Activated naive CD4-positive, alpha-beta T cell treated with anti-CD3 and anti-CD28 coated beads, Interleukin-2, amount 10 ng/mL, durations not matched to agents 7 days and 5 days (primary cell): ENCODE measurements at regions not wholly inside any gene's neighbourhood (a gene's known extent, or its start where the extent isn't known, plus 50 kb on each side); places are given as distances from the start of the nearest gene placed in this dataset.

ENCODE experiments used
- CTCF ChIA-PET: fragments of 350-600 bp; sonication (Branson Sonifier 250); formaldehyde crosslinking; loops from one replicate; lab custom pipeline; 2021; ENCODE audit warnings: antibody characterized with exemption; lab: Charles Lee
- DNase-seq: peaks from one replicate; pipeline ENCODE4 v3.0.0-alpha.2; 2020
- H3K27ac Mint-ChIP-seq: one replicate; pipeline ENCODE4 v1.8.0; 2021; ENCODE audit warnings: mild to moderate bottlenecking, moderate library complexity, mixed read lengths
- H3K27me3 Mint-ChIP-seq: one replicate; pipeline ENCODE4 v1.8.0; 2021; ENCODE audit warnings: mild to moderate bottlenecking, mixed read lengths
- H3K36me3 Mint-ChIP-seq: one replicate; pipeline ENCODE4 v1.8.0; 2021; ENCODE audit warnings: mixed read lengths
- H3K4me1 Mint-ChIP-seq: one replicate; pipeline ENCODE4 v1.8.0; 2021; ENCODE audit warnings: mixed read lengths
- H3K4me3 Mint-ChIP-seq: one replicate; pipeline ENCODE4 v1.8.0; 2021; ENCODE audit warnings: mild to moderate bottlenecking, moderate library complexity, mixed read lengths
- H3K9me3 Mint-ChIP-seq: one replicate; pipeline ENCODE4 v1.8.0; 2021; ENCODE audit warnings: mixed read lengths

DNA sequence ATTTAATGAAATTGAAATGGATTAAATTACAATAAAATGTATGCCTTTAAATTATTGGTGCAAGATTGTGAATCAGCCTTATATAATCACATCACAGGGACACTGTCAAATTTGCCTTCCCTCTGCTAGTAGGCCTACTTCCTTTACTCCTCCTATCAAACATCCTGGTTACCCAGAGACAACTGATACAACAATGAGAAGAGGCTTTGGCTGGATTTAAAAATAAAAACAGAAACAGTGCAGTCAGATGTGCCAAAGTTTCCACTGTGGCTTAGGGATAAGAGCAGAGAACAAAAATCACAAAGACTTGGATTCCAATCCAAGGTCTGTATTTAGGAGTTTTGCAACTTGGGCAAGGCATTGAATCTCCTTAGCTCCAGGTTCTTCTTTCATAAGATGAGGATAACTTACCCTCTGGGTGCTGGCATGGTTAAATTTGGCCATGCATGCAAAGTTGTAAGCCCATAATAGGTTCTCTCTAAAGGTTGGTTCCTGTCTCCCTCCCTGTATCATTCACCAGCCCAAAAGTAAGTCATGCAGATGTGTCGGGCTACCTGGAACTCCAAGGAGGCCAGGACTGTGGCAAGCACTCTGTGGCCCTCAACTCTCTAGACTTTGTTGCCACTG lies 99.3 kb upstream of the LRATD1 start:
- Mint-ChIP-seq H3K4me3 (no peak overlapping the region), H3K27me3 (no peaks in the 10 kb centered on the region), H3K4me1 (no peaks in the 10 kb centered on the region), H3K9me3 (peaks cover 5% of the 10 kb centered on the region), H3K36me3 (no peaks in the 10 kb centered on the region), H3K27ac (no peak overlapping the region)
- DNase-seq: no peak
- CTCF ChIA-PET: no interaction called here

DNA sequence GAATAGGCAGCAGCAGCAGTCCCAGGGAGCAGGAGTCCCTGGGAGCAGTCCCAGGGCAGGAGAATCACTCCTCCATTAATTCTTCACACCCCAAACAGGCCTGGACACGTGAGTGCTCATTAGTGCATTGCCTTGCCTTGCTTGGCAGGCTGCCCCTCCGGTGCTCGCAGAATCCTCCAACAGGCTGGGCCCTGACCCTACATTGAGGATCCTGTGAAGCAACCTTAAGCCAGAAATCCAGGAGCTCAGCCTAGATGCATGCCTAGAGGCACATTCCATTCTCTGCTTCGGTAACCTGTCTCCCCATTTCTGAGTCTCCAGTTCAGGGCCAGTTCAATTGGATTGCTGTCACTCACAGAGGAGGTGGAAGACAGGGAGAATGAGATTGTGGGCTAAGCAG lies 97.4 kb upstream of the LRATD1 start:
- Mint-ChIP-seq H3K36me3 (no peaks in the 10 kb centered on the region), H3K9me3 (peaks cover 5% of the 10 kb centered on the region), H3K27me3 (no peaks in the 10 kb centered on the region), H3K4me1 (no peaks in the 10 kb centered on the region), H3K4me3 (no peak overlapping the region), H3K27ac (no peak overlapping the region)
- CTCF ChIA-PET: interaction anchor here (1.0 kb wide), 1 partner anchor 9 kb away, joined by 3 read pairs; no protein-coding TSS in a partner anchor
- no peak for DNase-seq

DNA sequence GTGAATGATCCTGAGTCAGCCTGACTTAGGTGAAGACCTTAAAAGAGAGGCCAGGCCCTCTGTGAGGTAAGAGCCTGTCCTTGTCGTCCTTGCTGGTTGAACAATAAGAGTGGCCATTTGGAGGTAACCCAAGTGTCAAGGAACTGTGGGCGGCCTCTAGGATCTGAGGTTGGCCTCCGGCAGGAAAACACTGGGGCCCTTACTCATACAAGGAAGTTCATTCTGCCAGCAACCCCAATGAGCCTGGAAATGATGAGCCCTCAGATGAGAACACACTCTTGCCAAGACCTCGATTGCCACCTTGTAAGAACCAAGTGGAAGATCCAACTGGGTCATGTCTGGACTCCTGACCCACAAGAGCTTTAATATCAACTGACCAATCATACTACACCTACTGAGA lies 95.5 kb upstream of the LRATD1 start:
- Mint-ChIP-seq H3K36me3 (no peaks in the 10 kb centered on the region), H3K9me3 (peaks cover 5% of the 10 kb centered on the region), H3K27me3 (no peaks in the 10 kb centered on the region), H3K4me3 (no peak overlapping the region), H3K4me1 (no peaks in the 10 kb centered on the region), H3K27ac (no peak overlapping the region)
- no peak for DNase-seq
- CTCF ChIA-PET: no interaction called here

DNA sequence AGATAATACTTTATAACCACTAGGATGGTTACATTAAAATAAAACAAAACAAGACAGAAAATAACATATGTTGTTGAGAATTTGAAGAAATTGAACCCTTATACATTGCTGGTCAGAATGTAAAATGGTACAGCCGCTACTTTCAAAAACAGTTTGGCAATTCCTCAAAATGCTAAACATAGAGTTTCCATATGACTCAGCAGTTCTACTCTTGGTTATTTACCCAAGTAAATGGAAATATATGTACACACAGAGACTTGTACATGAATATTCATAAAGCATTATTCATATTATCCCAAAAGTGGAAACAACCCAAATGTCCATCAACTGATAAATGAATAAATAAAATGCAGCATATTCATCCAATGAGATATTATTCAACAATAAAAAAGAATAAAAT lies 92.5 kb upstream of the LRATD1 start:
- no peaks in the 10 kb centered on the region for H3K36me3 Mint-ChIP-seq
- no peaks in the 10 kb centered on the region for H3K27me3 Mint-ChIP-seq
- peaks cover 7% of the 10 kb centered on the region for H3K9me3 Mint-ChIP-seq
- CTCF ChIA-PET: no interaction called here
- H3K27ac Mint-ChIP-seq: no peak overlapping the region
- H3K4me1 Mint-ChIP-seq: no peaks in the 10 kb centered on the region
- DNase-seq: no peak
- no peak overlapping the region for H3K4me3 Mint-ChIP-seq

DNA sequence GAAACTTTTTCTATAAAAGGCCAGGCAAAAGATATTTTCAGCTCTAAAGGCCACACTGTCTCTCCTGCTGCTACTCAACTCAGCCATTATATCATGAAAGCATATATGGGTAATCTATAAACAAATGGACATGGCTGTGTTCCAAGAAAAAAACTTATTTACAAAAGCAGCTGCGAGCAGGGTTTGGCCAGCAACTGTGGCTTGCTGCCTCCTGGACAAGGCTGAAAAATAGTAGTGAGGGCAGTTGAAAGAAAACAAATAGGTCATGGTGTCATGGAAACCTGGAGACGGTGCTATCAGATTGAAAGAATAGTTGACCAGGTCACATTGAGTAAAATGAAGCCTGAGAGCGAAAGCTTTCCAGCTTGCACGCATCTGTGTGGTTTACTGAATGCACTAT lies 89.2 kb upstream of the LRATD1 start:
- no peak overlapping the region for H3K27ac Mint-ChIP-seq
- peaks cover 3% of the 10 kb centered on the region for H3K9me3 Mint-ChIP-seq
- no peaks in the 10 kb centered on the region for H3K36me3 Mint-ChIP-seq
- no peaks in the 10 kb centered on the region for H3K4me1 Mint-ChIP-seq
- no peaks in the 10 kb centered on the region for H3K27me3 Mint-ChIP-seq
- no peak for DNase-seq
- no peak overlapping the region for H3K4me3 Mint-ChIP-seq
- CTCF ChIA-PET: no interaction called here

DNA sequence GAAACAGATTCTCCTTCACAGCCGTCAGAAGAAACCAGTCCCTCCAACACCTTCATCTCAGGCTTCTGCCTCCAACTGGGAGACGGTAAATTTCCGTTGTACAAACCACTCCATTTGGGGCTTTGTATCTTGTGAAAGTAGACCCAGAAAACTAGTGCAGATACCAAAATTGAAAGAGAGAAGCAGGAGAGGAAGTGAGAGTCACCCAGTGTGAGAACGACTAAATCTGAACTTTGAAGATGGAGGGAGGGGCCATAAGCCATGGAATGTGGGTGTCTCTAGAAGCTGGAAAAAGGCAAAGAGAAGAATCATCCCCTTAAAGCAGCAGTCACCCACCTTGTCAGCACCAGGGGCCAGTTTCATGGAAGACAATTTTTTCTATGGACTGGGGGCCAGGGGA lies 88.3 kb upstream of the LRATD1 start:
- Mint-ChIP-seq H3K36me3 (no peaks in the 10 kb centered on the region), H3K4me1 (no peaks in the 10 kb centered on the region), H3K27me3 (no peaks in the 10 kb centered on the region), H3K27ac (no peak overlapping the region), H3K4me3 (no peak overlapping the region), H3K9me3 (peaks cover 3% of the 10 kb centered on the region)
- DNase-seq: no peak
- CTCF ChIA-PET: no interaction called here

DNA sequence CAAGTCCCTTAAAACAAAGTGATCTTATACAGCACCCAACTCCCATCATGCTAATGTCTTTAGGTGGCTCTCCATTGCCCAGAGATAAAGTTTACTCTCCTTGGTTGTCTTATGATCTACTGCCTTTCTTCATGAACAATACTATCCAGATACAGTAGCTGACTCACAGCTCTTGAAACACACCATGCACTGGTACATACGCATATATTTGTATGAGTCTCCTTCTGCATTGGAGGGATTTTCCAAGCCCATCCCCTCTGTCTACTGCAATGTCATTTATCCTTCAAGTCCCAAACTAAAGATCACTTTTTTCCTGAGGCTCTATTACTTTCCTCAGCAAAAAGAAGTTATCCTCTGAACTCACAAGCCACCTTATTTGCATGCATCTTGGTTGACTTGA lies 84.7 kb upstream of the LRATD1 start:
- no peaks in the 10 kb centered on the region for H3K4me1 Mint-ChIP-seq
- H3K4me3 Mint-ChIP-seq: no peak overlapping the region
- H3K27ac Mint-ChIP-seq: no peak overlapping the region
- H3K9me3 Mint-ChIP-seq: no peaks in the 10 kb centered on the region
- H3K27me3 Mint-ChIP-seq: no peaks in the 10 kb centered on the region
- CTCF ChIA-PET: no interaction called here
- DNase-seq: no peak
- H3K36me3 Mint-ChIP-seq: no peaks in the 10 kb centered on the region

DNA sequence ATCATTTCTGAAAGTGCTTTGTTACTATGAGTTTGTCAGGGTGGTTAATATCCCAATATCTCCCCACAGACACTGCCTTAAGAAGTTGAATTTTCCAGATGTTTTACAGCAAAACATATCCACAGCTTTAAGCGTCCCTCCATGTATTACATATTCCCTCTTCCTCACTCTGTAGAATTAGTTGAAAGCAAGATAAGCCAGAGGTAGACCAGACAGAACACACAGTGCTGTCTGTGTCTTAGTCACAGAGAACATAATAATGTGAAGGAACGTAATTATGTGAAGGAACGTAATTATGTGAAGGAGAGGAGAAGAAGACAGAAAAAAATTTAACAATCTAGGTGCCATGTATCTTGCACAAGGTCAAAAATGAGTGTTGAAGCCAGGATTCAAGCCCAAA lies 81.9 kb upstream of the LRATD1 start:
- H3K27me3 Mint-ChIP-seq: no peaks in the 10 kb centered on the region
- CTCF ChIA-PET: no interaction called here

DNA sequence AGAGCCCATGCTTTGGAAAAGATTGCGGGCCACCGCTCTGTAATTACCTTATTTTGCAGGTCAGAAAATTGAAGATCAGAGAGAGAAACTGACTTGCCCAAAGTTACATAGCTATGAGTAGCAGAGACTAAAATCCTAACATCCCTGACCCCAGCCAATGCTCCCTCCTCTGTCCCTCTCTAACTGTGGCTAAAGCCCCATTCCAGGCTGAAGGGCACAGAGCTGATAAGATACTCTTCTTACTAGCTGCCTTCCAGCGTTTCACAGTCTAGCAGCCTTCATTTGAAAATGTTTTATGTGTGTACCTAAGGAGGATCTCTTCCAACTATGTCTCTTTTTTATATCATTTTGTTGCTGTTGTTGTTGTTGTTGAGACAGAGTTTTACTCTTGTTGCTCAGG lies 81.4 kb upstream of the LRATD1 start:
- Mint-ChIP-seq H3K27ac (no peak overlapping the region), H3K4me3 (no peak overlapping the region), H3K9me3 (no peaks in the 10 kb centered on the region), H3K27me3 (no peaks in the 10 kb centered on the region), H3K4me1 (no peaks in the 10 kb centered on the region), H3K36me3 (no peaks in the 10 kb centered on the region)
- CTCF ChIA-PET: no interaction called here
- DNase-seq: no peak

More for the DNA sequence above, 81.9 kb upstream of the LRATD1 start:
- no peak for DNase-seq
- no peaks in the 10 kb centered on the region for H3K36me3 Mint-ChIP-seq
- H3K27ac Mint-ChIP-seq: no peak overlapping the region
- H3K9me3 Mint-ChIP-seq: no peaks in the 10 kb centered on the region
- H3K4me3 Mint-ChIP-seq: no peak overlapping the region
- H3K4me1 Mint-ChIP-seq: no peaks in the 10 kb centered on the region

DNA sequence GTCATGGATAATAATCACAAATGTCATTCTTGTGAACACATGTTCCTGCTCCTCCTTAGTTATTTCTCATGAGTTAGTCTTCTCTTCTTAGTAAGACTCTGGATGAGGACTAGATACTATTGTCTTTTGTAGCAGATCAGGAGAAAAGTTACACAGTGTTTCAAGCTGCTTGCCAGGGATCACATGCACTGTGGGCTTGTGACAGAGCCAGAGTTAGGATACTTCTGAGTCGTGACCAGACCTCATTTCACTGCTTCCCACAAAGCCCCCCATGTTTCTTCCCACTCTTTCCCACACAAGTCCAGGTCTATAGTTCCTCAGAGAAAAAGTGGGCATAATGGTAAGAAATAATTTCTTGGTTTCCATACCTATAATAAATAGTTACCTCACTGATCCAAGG lies 80.2 kb upstream of the LRATD1 start:
- H3K36me3 Mint-ChIP-seq: no peaks in the 10 kb centered on the region
- no peaks in the 10 kb centered on the region for H3K4me1 Mint-ChIP-seq
- no peaks in the 10 kb centered on the region for H3K9me3 Mint-ChIP-seq
- CTCF ChIA-PET: no interaction called here
- no peaks in the 10 kb centered on the region for H3K27me3 Mint-ChIP-seq
- no peak overlapping the region for H3K27ac Mint-ChIP-seq
- no peak overlapping the region for H3K4me3 Mint-ChIP-seq
- no peak for DNase-seq

DNA sequence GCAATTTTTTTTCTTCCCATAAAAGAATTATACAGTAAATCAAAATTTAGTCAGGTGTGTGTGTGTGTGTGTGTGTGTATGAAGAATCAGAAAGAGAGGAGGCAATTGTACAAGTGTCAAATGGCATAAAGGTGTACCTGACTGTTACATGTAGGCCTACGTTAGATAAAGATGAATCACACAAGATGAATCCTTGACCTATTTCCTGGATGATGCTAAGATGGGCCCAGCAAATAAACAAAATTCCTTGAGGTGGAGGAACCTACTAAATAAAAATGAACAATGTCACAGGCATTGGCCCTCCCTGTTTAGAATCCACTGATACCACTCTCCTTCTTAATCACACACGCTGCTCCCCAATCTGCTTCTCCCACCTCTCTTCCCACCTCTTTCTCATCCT lies 79.7 kb upstream of the LRATD1 start:
- Mint-ChIP-seq H3K27me3 (no peaks in the 10 kb centered on the region), H3K9me3 (no peaks in the 10 kb centered on the region), H3K4me1 (no peaks in the 10 kb centered on the region), H3K4me3 (no peak overlapping the region), H3K36me3 (no peaks in the 10 kb centered on the region), H3K27ac (no peak overlapping the region)
- no peak for DNase-seq
- CTCF ChIA-PET: no interaction called here

DNA sequence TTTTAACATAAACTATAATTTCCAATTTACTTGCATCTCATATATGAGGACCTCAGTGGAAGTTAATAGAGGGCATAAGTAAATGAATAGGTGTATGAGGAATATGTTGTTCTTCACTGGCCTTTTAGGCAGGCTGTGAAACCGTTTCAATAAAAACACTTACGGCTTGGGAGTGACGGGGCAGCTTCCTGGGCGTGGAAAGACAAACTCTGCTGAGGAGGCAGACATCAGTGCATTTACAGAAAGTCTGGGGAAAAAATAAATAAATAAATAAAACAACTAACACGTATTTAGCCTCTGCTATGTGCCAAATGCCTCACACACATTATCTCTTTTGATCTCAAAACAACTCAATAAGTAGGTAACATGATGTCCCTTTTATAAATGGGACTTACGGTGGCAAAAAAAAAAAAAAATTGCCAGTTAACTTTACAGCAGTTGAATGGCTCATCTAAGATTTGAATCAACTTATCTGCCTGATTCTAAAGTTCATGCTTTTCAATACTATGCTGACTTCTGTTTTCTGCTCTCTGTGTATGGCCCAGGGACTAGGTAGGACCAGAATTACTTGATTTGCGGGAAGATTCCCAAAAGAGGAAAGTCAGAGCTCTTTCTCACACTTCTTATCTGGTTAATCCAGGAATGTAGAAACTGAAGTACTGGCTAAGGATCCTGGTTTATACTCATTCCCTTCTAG lies 77.5 kb upstream of the LRATD1 start:
- H3K4me3 Mint-ChIP-seq: no peak overlapping the region
- H3K27ac Mint-ChIP-seq: no peak overlapping the region
- H3K9me3 Mint-ChIP-seq: no peaks in the 10 kb centered on the region
- no peak for DNase-seq
- H3K27me3 Mint-ChIP-seq: no peaks in the 10 kb centered on the region
- no peaks in the 10 kb centered on the region for H3K36me3 Mint-ChIP-seq
- H3K4me1 Mint-ChIP-seq: no peaks in the 10 kb centered on the region
- CTCF ChIA-PET: no interaction called here

DNA sequence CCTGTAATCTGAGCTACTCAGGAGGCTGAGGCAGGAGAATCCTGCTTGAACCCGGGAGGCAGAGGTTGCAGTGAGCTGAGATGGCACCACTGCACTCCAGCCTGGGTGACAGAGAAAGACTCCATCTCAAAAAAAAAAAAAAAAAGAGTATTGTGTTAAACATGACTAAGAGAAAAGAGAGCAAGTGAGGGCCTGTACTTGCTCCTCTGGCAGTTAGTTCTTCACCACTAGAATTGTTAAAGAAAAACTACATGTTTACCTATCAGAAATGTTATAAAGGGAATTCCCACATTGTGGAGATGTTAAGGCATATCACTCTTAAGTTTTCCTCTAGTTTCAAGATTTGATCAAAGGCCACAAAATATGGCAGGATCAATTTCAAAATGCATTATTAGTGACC lies 75.4 kb upstream of the LRATD1 start:
- Mint-ChIP-seq H3K4me1 (no peaks in the 10 kb centered on the region), H3K9me3 (no peaks in the 10 kb centered on the region), H3K4me3 (no peak overlapping the region), H3K36me3 (no peaks in the 10 kb centered on the region), H3K27ac (no peak overlapping the region), H3K27me3 (no peaks in the 10 kb centered on the region)
- DNase-seq: no peak
- CTCF ChIA-PET: no interaction called here

DNA sequence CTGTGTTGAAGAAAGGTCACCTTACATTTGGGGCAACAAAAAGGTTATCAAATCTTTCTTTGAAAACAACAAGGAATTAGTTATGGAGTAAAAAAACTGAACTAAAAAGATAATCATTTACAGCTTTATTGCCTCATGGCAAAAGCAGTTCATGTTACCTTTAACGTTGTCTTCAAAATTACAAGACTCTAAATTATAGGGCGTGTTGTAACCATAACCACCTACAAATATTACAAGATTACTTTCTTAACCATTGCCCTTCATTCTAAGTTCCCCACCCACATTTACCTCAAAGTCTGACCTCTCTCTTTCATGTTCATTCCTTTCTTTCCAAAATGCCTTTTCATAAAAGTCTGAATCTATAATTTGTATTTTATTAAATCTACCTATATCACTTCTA lies 74.6 kb upstream of the LRATD1 start:
- CTCF ChIA-PET: no interaction called here
- Mint-ChIP-seq H3K27ac (no peak overlapping the region), H3K36me3 (no peaks in the 10 kb centered on the region), H3K4me1 (no peaks in the 10 kb centered on the region), H3K4me3 (no peak overlapping the region), H3K27me3 (no peaks in the 10 kb centered on the region), H3K9me3 (no peaks in the 10 kb centered on the region)
- no peak for DNase-seq

DNA sequence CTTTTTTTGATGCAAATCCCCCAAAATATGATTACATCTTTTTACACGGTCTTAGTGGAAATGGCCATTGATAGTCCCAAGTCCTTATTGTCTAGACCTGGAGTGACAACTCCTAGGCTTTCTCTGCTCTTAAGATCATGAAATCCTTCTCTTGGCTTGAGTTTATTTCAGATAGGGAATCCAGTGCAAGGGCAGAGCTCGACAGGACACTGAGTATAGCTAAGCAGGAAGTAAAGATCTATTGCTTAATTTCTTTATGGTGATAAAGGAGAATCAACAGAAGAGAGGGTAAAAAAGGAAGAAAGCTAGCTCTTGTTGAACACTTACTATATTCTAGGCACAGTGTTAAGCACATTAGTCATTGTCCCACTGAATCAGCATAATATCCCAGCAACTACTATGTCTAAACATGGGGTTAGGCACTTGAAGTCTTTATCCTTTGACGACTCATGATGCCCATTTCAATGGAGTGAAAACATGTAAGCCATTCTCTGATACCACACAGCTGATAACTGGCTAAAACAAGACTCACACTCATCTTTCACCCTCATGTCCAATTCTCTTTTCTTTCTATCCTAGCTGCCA lies 74.1 kb upstream of the LRATD1 start:
- no peaks in the 10 kb centered on the region for H3K4me1 Mint-ChIP-seq
- CTCF ChIA-PET: no interaction called here
- no peak overlapping the region for H3K27ac Mint-ChIP-seq
- H3K36me3 Mint-ChIP-seq: no peaks in the 10 kb centered on the region
- no peak for DNase-seq
- no peak overlapping the region for H3K4me3 Mint-ChIP-seq
- H3K27me3 Mint-ChIP-seq: no peaks in the 10 kb centered on the region
- H3K9me3 Mint-ChIP-seq: no peaks in the 10 kb centered on the region
